ENCODE measurements at regions not wholly inside any gene's neighbourhood (a gene's known extent, or its start where the extent isn't known, plus 50 kb on each side); places are given as distances from the start of the nearest gene placed in this dataset.

DNA sequence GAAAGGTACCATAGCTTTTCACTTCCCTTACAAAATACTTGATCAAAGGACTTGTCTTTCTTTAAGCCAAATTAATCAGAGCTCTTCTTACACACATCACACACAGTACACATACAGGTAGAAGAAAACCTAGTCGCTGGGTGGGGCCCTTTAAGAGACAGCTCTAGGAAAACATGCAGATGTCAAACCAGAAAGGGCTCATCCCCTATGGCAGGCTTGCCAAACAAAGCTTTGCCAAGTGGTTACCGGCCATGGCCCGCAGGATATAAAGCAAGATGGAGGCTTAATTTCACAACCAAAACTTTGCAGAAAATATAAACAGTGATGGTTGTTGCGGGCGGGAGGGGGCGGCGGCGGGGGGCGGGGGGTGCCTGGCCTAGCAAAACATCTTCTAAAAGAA is 2156.0 kb upstream of the PIK3C3 start:
- TF ChIP-seq, protein P1, sequence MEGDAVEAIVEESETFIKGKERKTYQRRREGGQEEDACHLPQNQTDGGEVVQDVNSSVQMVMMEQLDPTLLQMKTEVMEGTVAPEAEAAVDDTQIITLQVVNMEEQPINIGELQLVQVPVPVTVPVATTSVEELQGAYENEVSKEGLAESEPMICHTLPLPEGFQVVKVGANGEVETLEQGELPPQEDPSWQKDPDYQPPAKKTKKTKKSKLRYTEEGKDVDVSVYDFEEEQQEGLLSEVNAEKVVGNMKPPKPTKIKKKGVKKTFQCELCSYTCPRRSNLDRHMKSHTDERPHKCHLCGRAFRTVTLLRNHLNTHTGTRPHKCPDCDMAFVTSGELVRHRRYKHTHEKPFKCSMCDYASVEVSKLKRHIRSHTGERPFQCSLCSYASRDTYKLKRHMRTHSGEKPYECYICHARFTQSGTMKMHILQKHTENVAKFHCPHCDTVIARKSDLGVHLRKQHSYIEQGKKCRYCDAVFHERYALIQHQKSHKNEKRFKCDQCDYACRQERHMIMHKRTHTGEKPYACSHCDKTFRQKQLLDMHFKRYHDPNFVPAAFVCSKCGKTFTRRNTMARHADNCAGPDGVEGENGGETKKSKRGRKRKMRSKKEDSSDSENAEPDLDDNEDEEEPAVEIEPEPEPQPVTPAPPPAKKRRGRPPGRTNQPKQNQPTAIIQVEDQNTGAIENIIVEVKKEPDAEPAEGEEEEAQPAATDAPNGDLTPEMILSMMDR (IDR thresholded peaks at IDR 0.05), result no peak
- TF ChIP-seq EP300 (IDR thresholded peaks at IDR 0.05), result no peak
